ENCODE measurements at regions not wholly inside any gene's neighbourhood (a gene's known extent, or its start where the extent isn't known, plus 50 kb on each side); places are given as distances from the start of the nearest gene placed in this dataset.
"Not testable (repeated sequence)": the region's sequence is repeated elsewhere in the genome, so short reads cannot be mapped to it uniquely, and the experiment has no call there.

GRCh38 chr5:83857341-83857740, 136.7 kb upstream of the HAPLN1 start:
- no peak for TF ChIP-seq CTCF (IDR thresholded peaks at IDR 0.05)
- ATAC-seq (ENCODE audit: low FRiP score) (no peak), DNase-seq (ENCODE audit: low spot score) (no peak)

- TF ChIP-seq CTCF (IDR thresholded peaks at IDR 0.05) = no peak
- DNase-seq (ENCODE audit: low spot score) (no peak), ATAC-seq (ENCODE audit: low FRiP score) (no peak)
Observed at GRCh38 chr5:83856881-83857280, 136.2 kb upstream of the HAPLN1 start.

- not testable (repeated sequence) for DNase-seq (ENCODE audit: low spot score); ATAC-seq (ENCODE audit: low FRiP score)
Observed at GRCh38 chr5:83850412-83850811, 129.8 kb upstream of the HAPLN1 start.

- no peak for DNase-seq (ENCODE audit: low spot score)
- TF ChIP-seq CTCF (IDR thresholded peaks at IDR 0.05) = no peak
- ATAC-seq (ENCODE audit: low FRiP score) = no peak
Observed at GRCh38 chr5:83848941-83849340, 128.3 kb upstream of the HAPLN1 start.

GRCh38 chr5:83846624-83847350, 126.1 kb upstream of the HAPLN1 start:
- TF ChIP-seq CTCF (IDR thresholded peaks at IDR 0.05) = no peak
- ATAC-seq (ENCODE audit: low FRiP score) (no peak), DNase-seq (ENCODE audit: low spot score) (no peak)

GRCh38 chr5:83844449-83845068, 123.9 kb upstream of the HAPLN1 start:
- TF ChIP-seq CTCF (IDR thresholded peaks at IDR 0.05) = no peak
- DNase-seq (ENCODE audit: low spot score) = no peak
- ATAC-seq (ENCODE audit: low FRiP score) = peak; percentile 95

GRCh38 chr5:83839788-83840187, 119.1 kb upstream of the HAPLN1 start:
- no peak for DNase-seq (ENCODE audit: low spot score)
- no peak for ATAC-seq (ENCODE audit: low FRiP score)
- TF ChIP-seq CTCF (IDR thresholded peaks at IDR 0.05) = no peak
